Esophagus muscularis mucosa (tissue), 3 donors: ENCODE measurements at regions not wholly inside any gene's neighbourhood (a gene's known extent, or its start where the extent isn't known, plus 50 kb on each side); places are given as distances from the start of the nearest gene placed in this dataset.

ENCODE experiments used
- POLR2A ChIP-seq: fragments of 450-650 bp; IDR thresholded peaks from one replicate; pipeline ENCODE4 v1.6.1; 2017; ENCODE audit warnings: antibody characterized with exemption, moderate library complexity, mild to moderate bottlenecking, low read depth
- POLR2AphosphoS5 ChIP-seq, 2 donors: sonication (generic); formaldehyde crosslinking; IDR thresholded peaks; one replicate each; pipeline ENCODE4 v1.6.1; 2017; ENCODE audit warnings: antibody characterized with exemption in 2 of 2
- TF ChIP-seq, protein P1 (sequence below), 3 experiments: fragments of 200-600 bp in 2 of 3; fragments of 450-650 bp in 1 of 3; sonication (generic) in 2 of 3; IDR thresholded peaks; one replicate each; pipeline ENCODE4 v1.5.1; 2017 to 2019; ENCODE audit warnings: antibody characterized with exemption in 3 of 3, mild to moderate bottlenecking in 2 of 3, moderate library complexity in 1 of 3

DNA sequence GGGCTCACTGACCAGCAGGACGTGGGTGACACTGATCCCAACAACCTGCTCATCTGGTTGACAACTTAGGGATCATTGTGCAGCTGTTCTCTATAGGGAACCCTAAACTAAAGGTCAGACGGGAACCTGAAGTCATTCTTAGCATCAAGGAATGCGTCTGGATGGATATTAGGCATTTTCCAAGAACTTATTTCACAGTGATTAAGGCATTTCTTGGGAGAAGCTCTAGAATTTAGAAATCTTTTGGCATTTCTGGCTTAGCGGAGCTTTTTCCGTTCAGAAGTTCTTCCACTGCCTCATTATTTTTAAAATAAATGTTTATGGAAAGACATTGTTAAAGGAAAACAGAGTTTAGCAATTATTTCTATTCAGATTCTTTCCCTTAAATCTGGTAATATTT, 303.3 kb upstream of the IGFBP3 start:
- no peak for TF ChIP-seq POLR2AphosphoS5 (IDR thresholded peaks at IDR 0.05)
- TF ChIP-seq, protein P1, sequence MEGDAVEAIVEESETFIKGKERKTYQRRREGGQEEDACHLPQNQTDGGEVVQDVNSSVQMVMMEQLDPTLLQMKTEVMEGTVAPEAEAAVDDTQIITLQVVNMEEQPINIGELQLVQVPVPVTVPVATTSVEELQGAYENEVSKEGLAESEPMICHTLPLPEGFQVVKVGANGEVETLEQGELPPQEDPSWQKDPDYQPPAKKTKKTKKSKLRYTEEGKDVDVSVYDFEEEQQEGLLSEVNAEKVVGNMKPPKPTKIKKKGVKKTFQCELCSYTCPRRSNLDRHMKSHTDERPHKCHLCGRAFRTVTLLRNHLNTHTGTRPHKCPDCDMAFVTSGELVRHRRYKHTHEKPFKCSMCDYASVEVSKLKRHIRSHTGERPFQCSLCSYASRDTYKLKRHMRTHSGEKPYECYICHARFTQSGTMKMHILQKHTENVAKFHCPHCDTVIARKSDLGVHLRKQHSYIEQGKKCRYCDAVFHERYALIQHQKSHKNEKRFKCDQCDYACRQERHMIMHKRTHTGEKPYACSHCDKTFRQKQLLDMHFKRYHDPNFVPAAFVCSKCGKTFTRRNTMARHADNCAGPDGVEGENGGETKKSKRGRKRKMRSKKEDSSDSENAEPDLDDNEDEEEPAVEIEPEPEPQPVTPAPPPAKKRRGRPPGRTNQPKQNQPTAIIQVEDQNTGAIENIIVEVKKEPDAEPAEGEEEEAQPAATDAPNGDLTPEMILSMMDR (IDR thresholded peaks at IDR 0.05), result no peak
- TF ChIP-seq POLR2A, result no peak
